ENCODE measurements at regions not wholly inside any gene's neighbourhood (a gene's known extent, or its start where the extent isn't known, plus 50 kb on each side); places are given as distances from the start of the nearest gene placed in this dataset.

GRCh38 chr18:77444385-77444784 lies 194.7 kb downstream of the GALR1 start (continued):
- no peak for TF ChIP-seq AHDC1 (CRISPR knock-in tag; IDR thresholded peaks at IDR 0.05; ENCODE audit: borderline replicate concordance)
- no peak for TF ChIP-seq ZSCAN31 (CRISPR knock-in tag; IDR thresholded peaks at IDR 0.05; ENCODE audit: low read depth)
- TF ChIP-seq ZNF34 (CRISPR knock-in tag; IDR thresholded peaks at IDR 0.05; ENCODE audit: borderline replicate concordance), result no peak

GRCh38 chr18:77448046-77448445 lies 198.4 kb downstream of the GALR1 start:
- Histone ChIP-seq H2AFZ (ENCODE audit: low read length) (no peak overlapping the region), H3K4me3 (replicated peaks in 1 of 3; ENCODE audit: insufficient read depth in 1 of 3, low read depth in 2 of 3, low read length in 3 of 3) (no peak overlapping the region), H3K9me3 (ENCODE audit: low read length) (no peaks in the 10 kb centered on the region), H3K36me3 (replicated peaks in 1 of 2; ENCODE audit: control insufficient read depth in 1 of 2, insufficient read depth in 2 of 2, low read length in 2 of 2) (no peaks in the 10 kb centered on the region), H4K20me1 (ENCODE audit: insufficient read depth, low read length) (no peaks in the 10 kb centered on the region), H3K9ac (ENCODE audit: insufficient read depth, low read depth, low read length) (no peak overlapping the region), H3K27ac (ENCODE audit: extremely low read length, insufficient read depth, low read length) (no peak overlapping the region), H3K79me2 (ENCODE audit: insufficient read depth, low read length) (no peaks in the 10 kb centered on the region), H3K27me3 (ENCODE audit: control insufficient read depth in 1 of 2, insufficient read depth in 2 of 2, low read length in 2 of 2) (peaks cover 0 to 9% of the 10 kb centered on the region in 2 experiments; a peak in 3 of 5 replicates), H3K4me1 (ENCODE audit: insufficient read depth, low read length) (no peaks in the 10 kb centered on the region), H3K4me2 (ENCODE audit: low read depth, low read length) (no peak overlapping the region)
- intact Hi-C loops (cut with micrococcal nuclease; ENCODE audit: unreplicated experiment) (no loop called here), in situ Hi-C loops (cut with HindIII; ENCODE audit: extremely low pct_ligation_motif_present, low pct_unique_long_range_greater_than_20kb) (no loop called here)
- BruUV-seq (replicated peaks), result no TSS peak
- FAIRE-seq (no peak), ATAC-seq (no peak), DNase-seq (ENCODE audit: low spot score) (no peak)
- WGBS (ENCODE audit: low lambda C conversion rate), result 3% methylated on average over 6 of the region's 6 CpGs
- POLR2A ChIA-PET, result no interaction called here
- no peak for TF ChIP-seq ATF4 (CRISPR knock-in tag; IDR thresholded peaks at IDR 0.05)
- no peak for TF ChIP-seq ZGPAT (CRISPR knock-in tag; IDR thresholded peaks at IDR 0.05)
- TF ChIP-seq RFX5 (IDR thresholded peaks at IDR 0.05; ENCODE audit: low read depth, low read length), result no peak
- TF ChIP-seq ZBTB10 (CRISPR knock-in tag; IDR thresholded peaks at IDR 0.05; ENCODE audit: borderline replicate concordance), result no peak
- CTCF ChIA-PET (ENCODE audit: low intra/inter-chr PET ratio, low total read pairs), result no interaction called here

All from HepG2 (cell line).